SH-SY5Y (cell line): ENCODE measurements at regions not wholly inside any gene's neighbourhood (a gene's known extent, or its start where the extent isn't known, plus 50 kb on each side); places are given as distances from the start of the nearest gene placed in this dataset.

ENCODE experiments used
- GATA2 ChIP-seq: IDR thresholded peaks from 2 replicates; pipeline ENCODE4 v1.6.1; 2011; ENCODE audit warnings: mild to moderate bottlenecking, low read depth, low read length
- GATA3 ChIP-seq: IDR thresholded peaks from 2 replicates; pipeline ENCODE4 v1.6.1; 2011; ENCODE audit warnings: low read depth, mild to moderate bottlenecking, low read length, moderate library complexity

GRCh38 chr5:89008291-89008690 is 125.3 kb upstream of the MEF2C start:
- TF ChIP-seq GATA3, result no peak
- TF ChIP-seq GATA2, result no peak
